WI38 (cell line): ENCODE measurements at regions not wholly inside any gene's neighbourhood (a gene's known extent, or its start where the extent isn't known, plus 50 kb on each side); places are given as distances from the start of the nearest gene placed in this dataset.
"Not testable (repeated sequence)": the region's sequence is repeated elsewhere in the genome, so short reads cannot be mapped to it uniquely, and the experiment has no call there.

Experiments
- H3K4me3 ChIP-seq: 2 replicates; pipeline ENCODE4 v1.5.1; 2011; ENCODE audit warnings: low read depth, mild to moderate bottlenecking, control low read depth, low read length
- CTCF ChIP-seq: IDR thresholded peaks from 2 replicates; pipeline ENCODE4 v1.5.1; 2012; ENCODE audit warnings: low read depth, mild to moderate bottlenecking, control low read depth, low read length

- not testable (repeated sequence) for H3K4me3 ChIP-seq
Measured at GRCh38 chr10:61818251-61818650, 83.2 kb upstream of the ARID5B start.

GRCh38 chr10:61819208-61819607, 82.3 kb upstream of the ARID5B start:
- H3K4me3 ChIP-seq, result no peak overlapping the region
- TF ChIP-seq CTCF, result no peak

GRCh38 chr10:61821153-61821552, 80.3 kb upstream of the ARID5B start:
- no peak overlapping the region for H3K4me3 ChIP-seq
- TF ChIP-seq CTCF, result no peak

- H3K4me3 ChIP-seq, result no peak overlapping the region
- TF ChIP-seq CTCF, result no peak
Measured at GRCh38 chr10:61821693-61822092, 79.8 kb upstream of the ARID5B start.

GRCh38 chr10:61822096-61822495, 79.4 kb upstream of the ARID5B start:
- H3K4me3 ChIP-seq, result no peak overlapping the region
- no peak for TF ChIP-seq CTCF

- no peak for TF ChIP-seq CTCF
- H3K4me3 ChIP-seq, result no peak overlapping the region
Measured at GRCh38 chr10:61822781-61823230, 78.7 kb upstream of the ARID5B start.

- H3K4me3 ChIP-seq, result no peak overlapping the region
- no peak for TF ChIP-seq CTCF
Measured at GRCh38 chr10:61825001-61825400, 76.5 kb upstream of the ARID5B start.

GRCh38 chr10:61825628-61826027, 75.9 kb upstream of the ARID5B start:
- no peak for TF ChIP-seq CTCF
- no peak overlapping the region for H3K4me3 ChIP-seq
